LNCaP clone FGC (cell line): ENCODE measurements at regions not wholly inside any gene's neighbourhood (a gene's known extent, or its start where the extent isn't known, plus 50 kb on each side); places are given as distances from the start of the nearest gene placed in this dataset.
"Not testable (repeated sequence)": the region's sequence is repeated elsewhere in the genome, so short reads cannot be mapped to it uniquely, and the experiment has no call there.

ENCODE experiments used
- DNase-seq: peaks from one replicate; pipeline ENCODE4 v3.0.0-alpha.2; 2011; ENCODE audit warnings: low read depth
- H3K4me3 ChIP-seq: 2 replicates; pipeline ENCODE4 v1.5.1; 2011; ENCODE audit warnings: mild to moderate bottlenecking, low read depth, low read length, control low read depth

DNA sequence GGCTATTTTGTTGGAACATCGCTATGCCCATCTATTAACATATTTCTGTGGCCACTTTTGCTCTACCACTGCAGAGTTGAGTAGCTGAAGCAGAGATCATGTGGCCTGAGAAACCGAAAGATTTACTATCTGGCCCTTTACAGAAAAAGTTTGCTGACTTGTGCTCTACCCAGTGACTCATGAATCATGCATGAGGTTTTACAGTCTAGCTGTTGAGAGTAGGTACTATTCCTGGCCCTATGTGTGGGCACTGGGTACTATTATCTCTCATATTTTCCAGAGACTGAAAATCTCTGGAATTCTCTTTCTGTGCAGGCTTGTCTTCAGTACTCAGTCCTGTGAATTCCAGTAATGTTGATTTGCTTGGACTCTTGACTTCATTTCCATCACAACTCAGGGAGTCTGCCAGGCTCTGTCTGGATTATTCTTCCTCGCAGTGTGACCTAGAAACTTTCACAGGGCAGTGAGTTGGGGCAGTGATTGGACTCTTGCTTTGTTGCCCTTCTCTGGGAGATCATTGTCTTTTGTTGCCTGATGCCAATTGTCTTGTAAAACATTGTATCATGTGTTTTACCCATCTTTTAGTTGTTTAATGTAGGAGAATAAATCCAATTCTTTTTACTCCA, 121.3 kb upstream of the PRSS12 start:
- H3K4me3 ChIP-seq, DNase-seq: not testable (repeated sequence)

DNA sequence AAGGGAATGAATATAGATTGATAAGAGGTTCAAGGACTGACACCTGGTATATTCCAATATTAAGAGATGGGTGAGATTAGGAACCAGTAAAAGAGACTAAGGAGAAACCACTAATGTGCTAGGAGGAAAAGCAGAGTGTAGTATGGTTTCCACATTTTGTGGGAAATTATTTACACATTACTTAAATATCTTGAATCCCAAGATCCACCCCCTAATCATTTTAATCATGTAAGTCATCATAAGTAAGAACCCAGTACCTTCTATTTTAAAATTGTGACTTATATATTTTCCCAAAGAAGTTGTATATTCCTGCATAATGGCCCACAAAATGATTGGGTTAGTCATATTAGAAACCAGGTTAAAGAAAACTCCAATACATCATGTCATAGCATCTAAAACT, 122.0 kb upstream of the PRSS12 start:
- DNase-seq, H3K4me3 ChIP-seq: not testable (repeated sequence)

DNA sequence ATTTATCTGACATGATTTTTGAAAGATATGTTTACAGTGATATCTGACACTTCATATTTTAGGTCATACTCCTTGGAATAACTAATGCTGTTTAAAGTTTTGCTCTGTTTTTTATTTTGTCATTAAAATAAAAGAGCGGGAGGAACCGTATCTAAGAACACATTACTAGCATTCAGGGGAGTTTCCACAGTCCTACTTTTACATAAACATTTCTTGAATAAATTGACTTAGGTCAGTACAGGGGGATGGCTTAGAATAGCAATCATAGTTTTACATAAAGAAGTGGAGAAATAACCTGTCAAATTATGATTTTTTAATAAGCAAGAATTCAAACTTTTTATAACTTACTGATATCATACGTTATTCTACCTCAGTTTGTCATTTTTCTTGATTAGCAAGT, 123.1 kb upstream of the PRSS12 start:
- DNase-seq: not testable (repeated sequence)

DNA sequence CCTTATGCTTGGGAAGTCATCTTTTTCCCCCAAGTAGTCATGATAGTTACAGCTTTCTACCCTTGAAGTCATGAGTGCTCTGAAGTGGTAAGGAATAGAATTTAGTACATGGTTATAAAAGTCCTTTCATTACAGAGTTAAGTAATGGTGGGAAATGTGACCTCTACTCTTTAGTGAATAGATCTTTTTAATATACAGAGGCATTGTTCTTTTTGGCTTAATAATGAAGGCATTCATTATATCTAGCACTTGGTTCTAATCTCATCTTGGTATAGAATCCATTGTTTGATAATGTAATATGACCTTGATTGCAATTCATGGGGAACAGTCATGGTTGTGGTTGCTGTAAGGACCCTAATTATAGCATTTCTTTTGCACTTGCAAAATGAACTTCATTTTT, 125.0 kb upstream of the PRSS12 start:
- not testable (repeated sequence) for DNase-seq

More for the DNA sequence above, 123.1 kb upstream of the PRSS12 start:
- H3K4me3 ChIP-seq: not testable (repeated sequence)

DNA sequence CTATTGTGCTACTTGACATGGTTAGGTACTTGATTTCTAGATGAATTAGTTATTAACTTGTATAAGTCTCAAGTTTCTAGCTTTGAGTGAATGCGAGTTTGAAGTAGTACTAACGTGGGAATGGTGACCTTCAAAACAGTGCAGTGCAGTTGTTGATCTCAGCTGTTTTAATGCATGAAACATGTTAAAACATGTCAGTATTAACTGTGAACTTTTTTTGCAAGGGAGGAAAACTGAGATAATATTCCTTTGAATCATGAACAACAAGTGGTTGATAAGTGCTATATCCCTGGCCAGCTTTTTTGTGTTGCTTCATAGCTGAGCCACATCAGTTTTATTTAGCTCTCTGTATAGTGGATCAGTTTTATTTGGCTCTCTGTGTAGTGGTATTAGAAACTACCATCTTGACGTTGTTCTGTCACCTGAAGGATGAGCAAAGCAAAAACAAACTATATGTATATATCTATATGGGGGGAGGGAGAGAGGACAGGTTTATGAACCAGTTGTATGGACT, 133.1 kb upstream of the PRSS12 start:
- not testable (repeated sequence) for H3K4me3 ChIP-seq, DNase-seq

More for the DNA sequence above, 125.0 kb upstream of the PRSS12 start:
- H3K4me3 ChIP-seq: not testable (repeated sequence)

DNA sequence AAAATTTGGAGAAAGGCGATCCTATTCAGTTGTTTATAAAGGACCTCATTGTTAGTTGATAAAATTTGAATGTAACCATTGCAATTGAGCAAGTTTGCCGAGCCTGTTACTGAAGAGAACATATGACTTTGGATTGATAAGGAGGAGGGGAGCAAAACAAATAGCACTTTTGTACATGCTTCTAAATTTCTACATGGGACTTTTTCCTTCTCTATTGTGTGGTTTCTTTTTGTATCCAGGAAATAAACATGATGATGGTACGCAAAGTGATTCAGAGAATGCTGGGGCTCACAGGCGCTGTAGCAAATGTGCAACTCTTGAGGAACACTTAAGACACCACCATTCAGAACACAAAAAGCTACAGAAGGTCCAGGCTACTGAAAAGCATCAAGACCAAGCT, 140.2 kb upstream of the PRSS12 start:
- not testable (repeated sequence) for H3K4me3 ChIP-seq, DNase-seq

DNA sequence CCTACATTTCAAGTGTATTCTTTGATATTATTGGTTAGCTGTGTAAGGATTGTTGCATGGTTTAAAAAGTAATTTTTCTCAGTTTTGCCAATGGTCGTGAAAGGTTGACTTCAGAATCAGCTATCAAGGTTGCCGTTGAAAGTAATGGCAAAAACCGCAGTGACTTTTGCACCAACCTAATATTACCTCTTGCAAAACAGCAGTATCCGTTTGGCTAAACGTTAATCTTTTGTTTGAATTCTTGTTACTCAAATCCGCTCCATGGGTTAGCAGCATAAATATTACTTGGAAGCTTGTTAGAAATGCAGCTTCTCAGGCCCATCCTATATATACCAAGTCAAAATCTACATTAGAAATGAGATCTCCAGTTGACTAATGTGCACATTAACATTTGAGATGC, 141.6 kb upstream of the PRSS12 start:
- DNase-seq, H3K4me3 ChIP-seq: not testable (repeated sequence)

DNA sequence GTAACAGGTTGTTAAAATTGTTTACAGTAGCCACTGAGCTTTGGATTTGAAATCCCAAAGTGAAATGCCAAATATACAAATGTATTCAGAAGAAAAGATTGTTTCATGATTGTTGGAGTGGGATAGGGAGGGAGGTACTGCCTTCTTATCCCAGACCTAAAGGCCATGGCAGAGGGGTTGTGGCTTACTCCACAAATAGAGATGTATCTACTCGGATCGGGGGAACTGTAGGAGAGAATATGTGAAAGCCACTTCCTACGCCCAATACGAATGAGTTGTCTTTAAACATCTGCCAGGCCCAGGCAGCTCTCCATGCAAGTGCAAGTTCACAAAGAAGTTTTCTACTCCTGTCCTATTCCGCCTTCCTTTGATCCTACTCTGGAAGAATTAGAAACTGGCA, 150.2 kb upstream of the PRSS12 start:
- not testable (repeated sequence) for H3K4me3 ChIP-seq, DNase-seq

DNA sequence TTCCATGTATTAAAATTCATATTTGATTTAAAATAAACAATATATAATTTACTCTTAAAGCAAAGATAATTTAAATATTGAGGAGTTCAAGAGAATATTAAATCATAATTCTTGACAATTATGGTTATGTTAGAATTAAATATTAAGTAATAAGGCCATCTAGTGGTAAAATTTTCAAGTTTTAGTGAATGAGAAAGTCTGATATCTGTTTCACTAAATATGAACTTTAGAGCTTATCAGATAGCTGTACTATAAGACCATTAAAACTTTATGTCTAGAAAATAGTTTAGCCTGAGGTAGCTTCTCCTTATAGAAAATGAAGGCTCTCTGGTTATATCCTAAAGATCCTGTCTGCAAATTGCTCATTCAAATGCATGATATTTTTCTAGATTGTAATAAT, 152.1 kb upstream of the PRSS12 start:
- not testable (repeated sequence) for DNase-seq, H3K4me3 ChIP-seq

DNA sequence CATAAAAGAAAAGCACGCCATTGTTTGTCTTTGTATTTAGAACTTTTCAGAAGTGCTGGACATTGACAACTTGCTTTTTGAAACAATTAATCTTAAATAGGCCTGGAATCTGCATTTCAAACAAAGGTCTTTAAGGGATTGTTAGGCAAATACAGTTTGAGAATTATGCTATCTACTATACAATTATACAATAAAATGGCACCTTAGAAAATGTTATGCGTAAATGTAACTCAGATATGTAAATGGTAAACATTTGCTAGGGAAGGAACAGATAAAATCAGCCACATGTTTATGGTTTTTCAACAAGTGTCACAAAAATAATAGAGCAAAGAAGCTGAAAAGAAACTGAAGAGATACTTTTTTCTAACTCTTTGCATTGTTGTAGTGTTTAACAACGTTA, 152.7 kb upstream of the PRSS12 start:
- not testable (repeated sequence) for H3K4me3 ChIP-seq

DNA sequence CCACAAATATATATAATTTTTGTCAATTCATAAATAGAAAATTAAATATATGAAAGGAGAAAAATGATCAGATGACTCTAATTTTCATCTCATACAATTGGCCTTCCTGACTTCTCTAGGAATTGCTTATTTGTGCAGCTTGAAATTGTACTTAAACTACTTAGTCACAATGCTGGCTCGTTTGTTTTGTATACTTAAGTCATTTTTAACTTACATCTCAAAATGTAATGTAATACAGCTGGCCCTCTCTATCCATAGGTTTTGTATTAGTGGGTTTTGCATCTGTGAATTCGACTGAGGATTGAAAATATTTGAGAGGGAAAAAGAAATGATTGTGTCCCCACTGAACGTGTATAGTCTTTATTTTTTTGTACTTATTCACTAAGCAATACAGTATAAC, 160.1 kb upstream of the PRSS12 start:
- not testable (repeated sequence) for DNase-seq, H3K4me3 ChIP-seq

More for the DNA sequence above, 152.7 kb upstream of the PRSS12 start:
- not testable (repeated sequence) for DNase-seq

DNA sequence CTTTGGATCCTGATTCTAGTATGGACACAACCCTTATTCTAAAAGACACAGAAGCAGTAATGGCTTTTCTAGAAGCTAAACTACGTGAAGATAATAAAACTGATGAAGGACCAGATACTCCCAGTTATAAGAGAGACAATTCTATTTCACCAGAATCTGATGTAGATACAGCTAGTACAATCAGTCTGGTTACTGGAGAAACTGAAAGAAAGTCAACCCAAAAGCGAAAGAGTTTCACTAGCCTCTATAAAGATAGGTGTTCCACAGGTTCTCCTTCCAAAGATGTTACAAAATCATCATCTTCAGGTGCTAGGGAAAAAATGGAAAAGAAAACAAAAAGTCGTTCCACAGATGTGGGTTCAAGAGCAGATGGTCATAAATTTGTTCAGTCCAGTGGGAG, 161.5 kb upstream of the PRSS12 start:
- DNase-seq: not testable (repeated sequence)

DNA sequence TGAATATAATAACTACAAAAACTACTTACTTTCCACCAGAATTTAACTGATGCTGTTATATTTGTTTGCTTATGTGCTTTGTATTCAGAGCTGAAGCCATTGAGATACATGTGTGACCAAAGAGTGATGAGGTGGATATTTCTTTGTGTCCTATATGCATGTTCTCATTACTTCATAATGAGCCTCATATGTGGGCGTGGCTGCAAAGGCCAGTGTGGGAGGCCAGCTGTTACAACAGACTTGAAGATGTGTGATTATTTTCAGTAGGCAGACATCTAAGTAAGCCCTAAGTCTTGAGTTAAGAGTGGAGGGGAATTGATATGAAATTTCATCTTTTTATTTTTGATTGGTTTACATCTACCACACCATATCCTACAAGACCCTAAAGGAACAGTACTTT, 163.3 kb upstream of the PRSS12 start:
- H3K4me3 ChIP-seq, DNase-seq: not testable (repeated sequence)

More for the DNA sequence above, 161.5 kb upstream of the PRSS12 start:
- not testable (repeated sequence) for H3K4me3 ChIP-seq

DNA sequence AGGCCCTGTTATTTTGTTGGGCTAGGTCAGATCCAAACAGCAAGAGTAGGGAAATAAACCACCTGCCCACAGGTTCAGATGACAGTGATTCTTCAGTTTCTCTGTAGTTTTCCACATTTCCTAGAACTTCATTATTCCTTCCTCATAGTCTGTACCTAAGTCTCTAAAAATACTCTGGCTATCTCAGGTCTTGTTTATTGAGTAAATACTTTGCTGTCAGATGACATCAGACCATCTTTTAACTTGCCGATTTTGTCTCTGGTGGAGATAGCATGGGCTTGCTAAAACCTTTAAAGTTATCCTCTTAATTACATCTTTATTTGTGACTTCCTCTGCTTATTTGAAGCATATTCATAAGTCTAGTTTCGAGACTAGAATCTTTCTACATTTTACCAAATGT, 155.1 kb upstream of the METTL14 start:
- not testable (repeated sequence) for DNase-seq, H3K4me3 ChIP-seq

DNA sequence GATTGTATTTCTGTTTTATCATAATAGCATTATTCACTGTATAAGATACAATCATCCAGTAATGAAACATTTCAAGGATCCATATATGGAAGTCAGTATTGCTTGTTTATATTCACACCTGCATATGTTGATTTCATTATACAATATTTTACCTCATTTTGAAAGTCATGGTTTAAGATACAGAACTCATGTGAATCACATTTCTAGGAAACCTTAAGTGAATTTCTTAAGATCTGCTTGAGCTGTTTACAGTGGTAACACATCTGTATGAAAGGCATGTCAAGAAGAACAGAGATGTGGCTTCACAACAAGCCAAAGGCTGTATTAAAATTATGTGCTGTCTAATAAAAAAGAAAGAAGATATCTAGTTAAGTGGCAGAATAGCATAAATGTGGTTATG, 153.2 kb upstream of the METTL14 start:
- not testable (repeated sequence) for DNase-seq, H3K4me3 ChIP-seq

DNA sequence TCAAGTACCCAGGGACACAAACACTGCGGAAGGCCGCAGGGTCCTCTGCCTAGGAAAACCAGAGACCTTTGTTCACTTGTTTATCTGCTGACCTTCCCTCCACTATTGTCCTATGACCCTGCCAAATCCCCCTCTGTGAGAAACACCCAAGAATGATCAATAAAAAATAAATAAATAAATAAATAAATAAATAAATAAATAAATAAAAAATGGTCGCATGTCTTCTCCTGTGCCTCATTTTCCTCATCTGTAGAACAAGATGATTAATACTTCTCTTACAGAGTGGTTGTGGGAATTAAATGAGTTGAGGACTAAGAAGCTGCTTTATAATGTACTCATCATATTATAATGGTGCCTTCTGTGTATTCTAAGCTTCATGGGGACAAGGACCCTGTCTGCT, 149.4 kb upstream of the METTL14 start:
- DNase-seq, H3K4me3 ChIP-seq: not testable (repeated sequence)
